Right hindlimb (tissue), 1 donor: ENCODE measurements at regions not wholly inside any gene's neighbourhood (a gene's known extent, or its start where the extent isn't known, plus 50 kb on each side); places are given as distances from the start of the nearest gene placed in this dataset.
"Not testable (repeated sequence)": the region's sequence is repeated elsewhere in the genome, so short reads cannot be mapped to it uniquely, and the experiment has no call there.

Source experiments
- DNase-seq: peaks from one replicate; pipeline ENCODE4 v3.0.0-alpha.2; 2018

GRCh38 chr2:106339609-106340008 lies 128.6 kb downstream of the RGPD3 start:
- DNase-seq: no peak

GRCh38 chr2:106339132-106339531 lies 129.1 kb downstream of the RGPD3 start:
- no peak for DNase-seq

- no peak for DNase-seq
Measured at GRCh38 chr2:106338043-106338442, 130.2 kb downstream of the RGPD3 start.

- DNase-seq: no peak
Measured at GRCh38 chr2:106336737-106337136, 131.5 kb downstream of the RGPD3 start.

GRCh38 chr2:106336108-106336507 lies 132.1 kb downstream of the RGPD3 start:
- DNase-seq: no peak

- DNase-seq: no peak
Measured at GRCh38 chr2:106334802-106335201, 133.4 kb downstream of the RGPD3 start.

- not testable (repeated sequence) for DNase-seq
Measured at GRCh38 chr2:106333253-106333873, 134.8 kb downstream of the RGPD3 start.

GRCh38 chr2:106332054-106332453 lies 136.2 kb downstream of the RGPD3 start:
- no peak for DNase-seq

- DNase-seq: not testable (repeated sequence)
Measured at GRCh38 chr2:106330384-106331261, 136.5 kb upstream of the UXS1 start.

GRCh38 chr2:106323337-106324013 lies 129.4 kb upstream of the UXS1 start:
- no peak for DNase-seq

GRCh38 chr2:106322281-106322680 lies 128.2 kb upstream of the UXS1 start:
- DNase-seq: no peak

GRCh38 chr2:106320439-106320838 lies 126.3 kb upstream of the UXS1 start:
- DNase-seq: not testable (repeated sequence)

- DNase-seq: no peak
Measured at GRCh38 chr2:106316915-106317314, 122.8 kb upstream of the UXS1 start.

GRCh38 chr2:106314444-106314843 lies 120.3 kb upstream of the UXS1 start:
- DNase-seq: no peak

GRCh38 chr2:106311041-106311370 lies 116.9 kb upstream of the UXS1 start:
- DNase-seq: no peak

GRCh38 chr2:106307860-106308259 lies 113.8 kb upstream of the UXS1 start:
- no peak for DNase-seq

GRCh38 chr2:106306387-106306786 lies 112.3 kb upstream of the UXS1 start:
- DNase-seq: no peak

- DNase-seq: no peak
Measured at GRCh38 chr2:106304612-106305184, 110.6 kb upstream of the UXS1 start.

GRCh38 chr2:106299696-106300095 lies 105.6 kb upstream of the UXS1 start:
- DNase-seq: no peak

GRCh38 chr2:106296182-106296815 lies 102.2 kb upstream of the UXS1 start:
- DNase-seq: no peak

- DNase-seq: no peak
Measured at GRCh38 chr2:106294182-106294581, 100.1 kb upstream of the UXS1 start.

- no peak for DNase-seq
Measured at GRCh38 chr2:106293271-106293783, 99.2 kb upstream of the UXS1 start.

GRCh38 chr2:106292627-106293026 lies 98.5 kb upstream of the UXS1 start:
- no peak for DNase-seq
